ENCODE measurements at regions not wholly inside any gene's neighbourhood (a gene's known extent, or its start where the extent isn't known, plus 50 kb on each side); places are given as distances from the start of the nearest gene placed in this dataset.

DNA sequence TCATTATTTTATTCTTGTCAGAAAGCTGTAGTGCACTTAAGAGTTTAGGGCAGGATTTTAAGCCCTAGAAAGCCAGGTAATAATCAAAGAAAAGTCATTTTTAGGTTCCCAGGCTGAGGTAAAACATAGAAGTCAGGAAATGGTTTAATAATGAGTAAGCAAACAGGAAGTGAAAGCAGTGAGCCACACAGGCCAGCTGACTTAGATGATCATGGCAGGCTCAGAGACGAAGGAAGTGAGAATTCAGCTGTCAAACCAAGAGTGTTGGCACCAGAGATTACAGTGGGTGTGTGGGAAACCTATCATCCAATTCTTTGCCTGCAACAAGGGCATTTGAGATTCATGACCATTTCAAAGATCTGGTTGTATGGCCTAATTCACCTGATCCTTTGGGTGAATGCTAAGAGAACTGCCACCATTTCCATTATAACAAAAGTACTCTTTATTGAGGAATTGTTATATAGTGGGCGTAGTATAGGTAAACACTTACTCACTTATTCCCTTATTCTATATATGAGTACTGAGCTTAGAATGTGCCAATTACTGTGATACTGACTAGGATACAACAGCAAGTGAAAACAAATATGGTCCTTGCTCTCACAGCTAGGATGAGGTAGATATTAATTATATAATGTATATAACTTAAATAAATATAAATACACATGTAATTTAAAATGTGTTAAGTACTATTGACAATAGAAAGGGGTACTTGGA is 103.7 kb upstream of the EDNRB start:
- DNase-seq (ENCODE audit: low read depth, low spot score), result peak; percentile 89

DNA sequence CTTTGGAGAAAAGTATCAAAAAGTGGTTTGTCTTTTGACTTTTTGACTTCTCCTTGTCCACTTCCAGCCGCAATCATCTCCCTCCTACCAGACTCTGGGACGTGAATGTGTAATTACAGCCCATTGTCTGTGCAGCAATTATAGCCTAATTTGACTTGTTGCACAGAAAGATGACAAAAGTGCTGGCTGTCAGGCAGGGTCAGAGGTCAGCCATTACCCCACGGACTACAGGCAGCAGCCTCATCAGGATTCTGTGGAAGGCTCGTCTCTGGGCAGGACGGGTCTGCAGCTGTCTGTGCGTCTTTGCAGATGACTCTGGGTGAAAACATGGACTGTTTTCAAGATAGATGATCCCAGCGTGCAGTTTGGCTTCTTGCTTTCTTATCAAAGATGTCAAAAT is 102.2 kb upstream of the EDNRB start:
- no peak for DNase-seq (ENCODE audit: low read depth, low spot score)

DNA sequence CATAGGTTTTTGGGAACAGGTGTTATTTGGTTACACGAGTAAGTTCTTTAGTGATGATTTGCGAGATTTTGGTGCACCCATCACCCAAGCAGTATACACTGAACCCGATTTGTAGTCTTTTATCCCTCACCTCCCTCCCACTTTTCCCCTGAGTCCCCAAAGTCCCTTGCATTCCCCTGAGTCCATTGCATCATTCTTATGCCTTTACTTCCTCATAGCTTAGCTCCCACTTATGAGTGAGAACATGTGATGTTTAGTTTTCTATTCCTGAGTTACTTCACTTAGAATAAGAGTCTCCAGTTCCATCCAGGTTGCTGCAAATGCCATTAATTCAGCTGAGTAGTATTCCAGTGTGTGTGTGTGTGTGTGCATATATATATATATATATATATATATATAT is 97.2 kb upstream of the EDNRB start:
- no peak for DNase-seq (ENCODE audit: low read depth, low spot score)

GRCh38 chr13:78012046-78012445 is 93.4 kb upstream of the EDNRB start:
- DNase-seq (ENCODE audit: low read depth, low spot score), result no peak

DNA sequence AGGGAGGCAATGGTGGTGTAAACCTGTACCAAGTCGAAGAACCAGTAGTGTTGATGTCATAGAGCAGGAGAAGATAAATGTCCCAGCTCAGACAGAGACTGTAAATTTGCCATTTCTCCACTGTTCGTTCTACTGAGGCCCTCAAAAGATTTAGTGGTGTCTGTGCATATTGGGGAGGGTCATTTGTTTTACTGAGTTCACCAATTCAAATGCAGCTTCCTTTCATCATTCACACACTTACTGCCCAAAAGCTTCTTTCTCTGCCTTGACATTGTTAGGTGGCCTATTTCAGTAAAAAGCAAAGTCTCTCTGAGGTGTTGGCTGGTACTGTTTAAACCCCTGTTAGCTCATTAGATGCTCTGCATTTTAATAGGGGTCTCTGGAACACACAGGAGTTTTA is 86.2 kb upstream of the EDNRB start:
- DNase-seq (ENCODE audit: low read depth, low spot score), result no peak

DNA sequence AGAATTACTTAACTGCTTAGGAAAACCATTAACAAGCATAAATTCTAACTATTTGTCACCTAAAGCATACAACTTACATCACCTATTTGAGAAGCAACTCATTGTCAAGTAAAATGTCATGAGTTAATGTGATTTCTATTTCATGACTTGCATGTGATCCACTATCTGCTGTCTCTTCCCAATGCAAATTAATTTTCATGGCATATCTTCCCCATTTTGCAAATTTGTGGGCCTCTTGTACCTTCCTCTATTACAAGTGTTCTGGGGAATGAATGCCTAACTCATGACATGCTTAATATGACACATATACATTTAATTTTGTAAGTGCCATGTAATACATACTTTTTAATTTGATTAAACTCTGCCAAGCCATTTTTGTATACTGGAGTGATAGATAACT is 81.1 kb upstream of the EDNRB start:
- no peak for DNase-seq (ENCODE audit: low read depth, low spot score)

- DNase-seq (ENCODE audit: low read depth, low spot score), result no peak
Measured at GRCh38 chr13:77994166-77994565, 75.5 kb upstream of the EDNRB start.

DNA sequence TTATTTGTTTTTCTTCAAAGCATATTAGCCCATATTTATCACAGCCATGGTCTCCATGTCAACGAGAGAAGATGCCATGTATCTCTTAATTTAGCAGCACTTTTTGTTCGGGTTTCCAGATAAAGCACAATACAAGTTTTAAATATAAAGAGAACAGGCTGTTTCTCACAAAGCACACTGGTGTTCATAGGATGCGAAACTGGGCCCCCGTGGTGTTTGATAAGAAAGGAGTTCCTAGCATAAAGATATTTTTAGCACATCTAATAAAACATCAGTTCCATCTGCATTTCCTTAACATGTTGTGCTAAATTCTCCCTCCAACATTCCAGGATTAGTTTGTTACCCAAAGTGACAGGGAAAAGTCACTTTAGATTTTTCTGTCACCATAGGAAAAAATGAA is 72.4 kb upstream of the EDNRB start:
- no peak for DNase-seq (ENCODE audit: low read depth, low spot score)

DNA sequence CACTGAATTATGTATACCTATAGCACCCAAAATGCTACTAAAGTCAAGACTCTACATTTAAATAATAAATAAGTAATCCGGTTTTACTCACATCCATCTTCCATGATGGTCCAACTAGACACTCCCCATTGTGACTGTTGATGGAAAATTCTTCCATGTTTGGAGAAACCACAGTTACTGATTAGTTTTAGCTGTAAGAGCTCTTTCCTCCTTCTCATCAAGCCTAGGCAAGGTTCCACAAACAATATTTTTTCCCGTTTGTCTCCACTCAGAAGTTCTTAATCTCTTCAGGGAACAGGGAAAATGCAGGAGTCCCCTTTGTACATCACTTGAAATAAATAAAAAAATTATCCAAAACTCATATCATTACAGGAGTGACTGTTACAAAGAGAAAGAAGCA is 70.7 kb upstream of the EDNRB start:
- DNase-seq (ENCODE audit: low read depth, low spot score), result no peak

DNA sequence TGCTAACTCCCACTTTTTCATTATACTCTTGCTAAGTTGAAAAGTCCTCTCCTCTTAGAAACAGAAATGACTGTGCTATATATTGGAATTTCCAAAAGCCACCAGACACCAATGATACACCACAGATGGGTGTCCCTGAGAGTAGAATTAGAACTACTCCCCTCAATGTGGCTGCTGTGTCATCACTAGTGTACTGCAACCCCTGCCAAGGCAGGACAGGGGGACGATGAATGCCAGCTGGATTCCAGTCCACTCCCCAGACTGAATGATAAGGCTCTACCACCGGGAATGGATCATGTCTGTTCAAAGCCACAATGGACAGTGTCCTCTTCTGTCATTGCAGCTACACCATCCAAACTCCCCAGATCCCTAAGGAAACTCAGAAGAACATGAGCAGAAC is 69.7 kb upstream of the EDNRB start:
- no peak for DNase-seq (ENCODE audit: low read depth, low spot score)

DNA sequence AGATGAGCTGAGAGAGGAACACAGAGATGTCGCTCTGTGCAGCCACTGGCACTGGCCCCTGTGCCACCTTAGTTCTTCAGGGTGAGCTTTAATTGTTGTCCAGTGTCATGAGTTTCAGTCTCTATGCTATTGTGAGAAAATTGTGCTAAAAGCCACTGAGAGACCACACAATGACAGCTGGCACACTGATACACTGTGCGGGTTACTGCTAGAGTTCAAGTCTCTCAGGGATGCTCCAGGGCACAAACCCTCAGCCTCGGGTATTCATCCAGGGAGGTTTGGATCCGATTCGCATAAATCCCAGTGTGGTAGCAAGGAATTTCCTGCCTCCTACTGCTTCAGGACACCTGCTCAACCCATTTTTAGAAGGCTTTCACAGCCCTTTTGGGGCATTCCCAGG is 68.1 kb upstream of the EDNRB start:
- no peak for DNase-seq (ENCODE audit: low read depth, low spot score)

- DNase-seq (ENCODE audit: low read depth, low spot score), result no peak
Measured at GRCh38 chr13:77985866-77986636, 67.4 kb upstream of the EDNRB start.

GRCh38 chr13:77981281-77981881 is 62.8 kb upstream of the EDNRB start:
- DNase-seq (ENCODE audit: low read depth, low spot score), result no peak

GRCh38 chr13:77980592-77980991 is 62.0 kb upstream of the EDNRB start:
- peak; percentile 22 for DNase-seq (ENCODE audit: low read depth, low spot score)

DNA sequence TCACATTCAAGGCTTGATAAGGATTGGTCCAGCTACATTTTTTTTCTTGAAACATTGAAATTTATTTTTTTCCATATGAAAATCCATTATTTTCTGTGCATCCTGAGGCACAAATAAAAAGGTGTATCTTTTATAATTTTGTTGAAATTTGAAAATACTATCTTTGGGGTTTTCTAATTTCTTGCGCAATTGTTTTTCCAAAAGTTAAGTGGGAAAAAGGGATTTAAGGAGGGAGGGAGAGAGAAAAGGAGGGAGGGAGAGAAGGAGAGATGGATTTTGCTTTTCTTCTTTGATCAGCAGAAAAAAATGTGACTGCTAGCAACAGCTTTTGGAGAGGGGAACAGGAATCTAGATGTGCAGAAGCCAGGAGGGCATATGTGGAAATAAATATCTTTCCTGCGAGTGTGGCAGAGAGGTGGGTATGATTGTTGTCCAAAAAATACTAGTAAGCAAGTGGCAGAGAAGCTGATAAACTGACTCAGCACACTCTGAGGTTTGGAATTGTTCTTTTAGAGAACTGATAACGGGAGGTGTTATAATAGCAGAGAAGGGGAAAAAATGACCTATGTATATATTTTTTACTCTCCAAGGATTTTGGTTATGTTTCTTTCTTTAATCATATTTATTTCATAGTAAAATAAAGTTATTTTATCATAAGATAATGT is 61.2 kb upstream of the EDNRB start:
- no peak for DNase-seq (ENCODE audit: low read depth, low spot score)

GRCh38 chr13:77975358-77976042 is 56.9 kb upstream of the EDNRB start:
- DNase-seq (ENCODE audit: low read depth, low spot score), result no peak

GRCh38 chr13:77969299-77969698 is 50.7 kb upstream of the EDNRB start:
- no peak for DNase-seq (ENCODE audit: low read depth, low spot score)

Data from pulmonary artery endothelial cell (primary cell).